H9 (cell line): ENCODE measurements at regions not wholly inside any gene's neighbourhood (a gene's known extent, or its start where the extent isn't known, plus 50 kb on each side); places are given as distances from the start of the nearest gene placed in this dataset.

Experiments used
- DNase-seq: peaks from one replicate; pipeline ENCODE4 v3.0.0-alpha.2; 2017
- H2AFZ ChIP-seq: one replicate; pipeline ENCODE4 v1.6.1; 2013; ENCODE audit warnings: mild to moderate bottlenecking, low read length, control low read depth, moderate library complexity
- H2AK5ac ChIP-seq: 2 replicates; pipeline ENCODE4 v1.6.1; 2013; ENCODE audit warnings: low read length, control low read depth, mixed read lengths; ENCODE audit not compliant: insufficient read length
- H2BK120ac ChIP-seq: one replicate; pipeline ENCODE4 v1.6.1; 2013; ENCODE audit warnings: low read depth, mild to moderate bottlenecking, low read length, control low read depth, inconsistent platforms; ENCODE audit not compliant: poor library complexity, severe bottlenecking
- H2BK12ac ChIP-seq: 2 replicates; pipeline ENCODE4 v1.6.1; 2013; ENCODE audit warnings: low read length, control low read depth, mixed read lengths, low read depth; ENCODE audit not compliant: insufficient read length
- H2BK15ac ChIP-seq: 2 replicates; pipeline ENCODE4 v1.6.1; 2013; ENCODE audit warnings: low read depth, low read length, control low read depth
- H2BK20ac ChIP-seq: one replicate; pipeline ENCODE4 v1.6.1; 2013; ENCODE audit warnings: low read depth, mild to moderate bottlenecking, low read length, control low read depth, inconsistent platforms; ENCODE audit not compliant: poor library complexity, severe bottlenecking
- H2BK5ac ChIP-seq: 2 replicates; pipeline ENCODE4 v1.6.1; 2013; ENCODE audit warnings: low read length, control low read depth, mixed read lengths; ENCODE audit not compliant: insufficient read length
- H3K14ac ChIP-seq: 2 replicates; pipeline ENCODE4 v1.6.1; 2013; ENCODE audit warnings: low read length, control low read depth; ENCODE audit not compliant: insufficient read depth
- H3K18ac ChIP-seq: 2 replicates; pipeline ENCODE4 v1.6.1; 2013; ENCODE audit warnings: low read depth, mild to moderate bottlenecking, mixed read lengths, low read length, control low read depth; ENCODE audit not compliant: insufficient read length
- H3K23ac ChIP-seq: 2 replicates; pipeline ENCODE4 v1.6.1; 2013; ENCODE audit warnings: low read length, control low read depth, mixed read lengths, low read depth; ENCODE audit not compliant: insufficient read length
- H3K23me2 ChIP-seq: 2 replicates; pipeline ENCODE4 v1.6.1; 2013; ENCODE audit warnings: low read depth, mild to moderate bottlenecking, mixed read lengths, low read length, control low read depth; ENCODE audit not compliant: insufficient read length, poor library complexity, severe bottlenecking
- H3K27ac ChIP-seq: 2 replicates; pipeline ENCODE4 v1.5.1; 2013; ENCODE audit warnings: low read length, control low read depth, mixed read lengths, low read depth; ENCODE audit not compliant: insufficient read length
- H3K27me3 ChIP-seq: 2 replicates; pipeline ENCODE4 v1.6.1; 2013; ENCODE audit warnings: low read length, control low read depth, inconsistent platforms; ENCODE audit not compliant: insufficient read depth
- H3K4ac ChIP-seq: 2 replicates; pipeline ENCODE4 v1.6.1; 2013; ENCODE audit warnings: low read depth, mild to moderate bottlenecking, control low read depth, inconsistent platforms, low read length, moderate library complexity
- H3K4me1 ChIP-seq: 2 replicates; pipeline ENCODE4 v1.6.1; 2013; ENCODE audit warnings: low read length, control low read depth, inconsistent platforms; ENCODE audit not compliant: insufficient read depth
- H3K4me2 ChIP-seq: 2 replicates; pipeline ENCODE4 v1.6.1; 2013; ENCODE audit warnings: low read length, control low read depth, mixed read lengths; ENCODE audit not compliant: insufficient read length, insufficient read depth
- H3K56ac ChIP-seq: 2 replicates; pipeline ENCODE4 v1.6.1; 2013; ENCODE audit warnings: low read depth, mild to moderate bottlenecking, mixed read lengths, low read length, control low read depth; ENCODE audit not compliant: insufficient read length
- H3K79me1 ChIP-seq: 2 replicates; pipeline ENCODE4 v1.6.1; 2013; ENCODE audit warnings: low read depth, mild to moderate bottlenecking, moderate library complexity, low read length, control low read depth, inconsistent platforms; ENCODE audit not compliant: insufficient read depth, poor library complexity, severe bottlenecking
- H3K79me2 ChIP-seq: 2 replicates; pipeline ENCODE4 v1.6.1; 2013; ENCODE audit warnings: low read length, control low read depth, inconsistent platforms; ENCODE audit not compliant: insufficient read depth
- H3K9ac ChIP-seq: 2 replicates; pipeline ENCODE4 v1.6.1; 2013; ENCODE audit warnings: low read length, control low read depth, mixed read lengths; ENCODE audit not compliant: insufficient read length; ENCODE audit errors: extremely low read depth
- H3K9me3 ChIP-seq: one replicate; pipeline ENCODE4 v1.6.1; 2013; ENCODE audit warnings: low read depth, low read length, inconsistent platforms; ENCODE audit not compliant: control insufficient read depth
- H3T11ph ChIP-seq: one replicate; pipeline ENCODE4 v1.6.1; 2013; ENCODE audit warnings: mild to moderate bottlenecking, low read length, control low read depth, inconsistent platforms
- H4K20me1 ChIP-seq: one replicate; pipeline ENCODE4 v1.6.1; 2013; ENCODE audit not compliant: control insufficient read depth, insufficient read length, insufficient read depth
- H4K5ac ChIP-seq: 2 replicates; pipeline ENCODE4 v1.6.1; 2013; ENCODE audit warnings: low read depth, mild to moderate bottlenecking, mixed read lengths, low read length, control low read depth; ENCODE audit not compliant: insufficient read length
- H4K8ac ChIP-seq: replicated peaks from 2 replicates; pipeline ENCODE4 v1.6.1; 2013; ENCODE audit warnings: low read length, control low read depth, mixed read lengths, low read depth; ENCODE audit not compliant: insufficient read length
- H4K91ac ChIP-seq: 2 replicates; pipeline ENCODE4 v1.6.1; 2013; ENCODE audit warnings: low read depth, mild to moderate bottlenecking, moderate library complexity, mixed read lengths, low read length, control low read depth; ENCODE audit not compliant: insufficient read length
- H3K27ac Mint-ChIP-seq, 3 experiments: 2 replicates in 2 of 3; 3 replicates in 1 of 3; pipeline ENCODE4 v1.8.0; 2020 to 2021; ENCODE audit warnings: mixed read lengths in 3 of 3, mild to moderate bottlenecking in 1 of 3, moderate library complexity in 1 of 3
- H3K27me3 Mint-ChIP-seq: 2 replicates; pipeline ENCODE4 v1.8.0; 2021; ENCODE audit warnings: low read depth, mild to moderate bottlenecking, moderate library complexity, mixed read lengths
- H3K36me3 Mint-ChIP-seq, 3 experiments: 2 replicates in 2 of 3; 3 replicates in 1 of 3; pipeline ENCODE4 v1.8.0; 2020 to 2021; ENCODE audit warnings: low read depth in 3 of 3, mixed read lengths in 3 of 3; ENCODE audit not compliant: insufficient read depth in 1 of 3
- H3K4me1 Mint-ChIP-seq, 2 experiments: 2 replicates each; pipeline ENCODE4 v1.8.0; 2020; ENCODE audit warnings: mixed read lengths in 2 of 2
- H3K4me3 Mint-ChIP-seq, 2 experiments: 2 replicates in 1 of 2; 3 replicates in 1 of 2; pipeline ENCODE4 v1.8.0; 2020 to 2021; ENCODE audit warnings: mild to moderate bottlenecking in 2 of 2, mixed read lengths in 2 of 2, moderate library complexity in 1 of 2
- H3K9me3 Mint-ChIP-seq, 2 experiments: 2 replicates in 1 of 2; 3 replicates in 1 of 2; pipeline ENCODE4 v1.8.0; 2020; ENCODE audit warnings: mild to moderate bottlenecking in 2 of 2, mixed read lengths in 2 of 2, moderate library complexity in 1 of 2
- CTCF ChIP-seq: fragments of 200-600 bp; sonication (generic); conservative IDR thresholded peaks from 3 replicates; pipeline ENCODE4 v1.8.0; 2021; ENCODE audit warnings: antibody characterized with exemption, mild to moderate bottlenecking
- WGBS: extraction: QIAGEN DNeasy Blood & Tissue Kit; methylation state at CpG from one replicate; pipeline ENCODE4 v1.1.7; 2013; ENCODE audit warnings: missing lambda C conversion rate, low lambda C conversion rate, mixed read lengths; ENCODE audit not compliant: insufficient read length; ENCODE audit errors: extremely low coverage; 5-methylcytosine and 5-hydroxymethylcytosine counted together

DNA sequence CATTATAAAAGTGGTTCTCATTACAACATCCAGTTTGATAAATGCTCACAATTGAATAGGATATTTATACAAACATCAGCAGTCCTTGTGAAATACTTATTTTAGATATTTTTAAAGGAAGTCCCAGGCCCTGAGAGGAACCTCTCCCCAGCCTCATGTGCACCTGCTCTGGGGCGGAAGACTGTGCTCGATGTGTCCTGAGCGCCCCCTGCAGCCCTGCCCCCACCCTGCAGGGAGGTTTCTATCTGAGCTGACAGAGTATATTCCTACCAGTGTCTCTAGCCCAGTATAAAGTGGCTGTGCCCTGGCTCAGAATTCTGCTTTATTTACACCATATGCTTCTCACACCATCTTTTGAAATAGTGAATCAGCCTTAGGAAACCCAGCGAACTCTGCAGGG lies 1349.1 kb downstream of the TMEM121 start:
- no peak overlapping the region for H2BK15ac ChIP-seq
- H3K79me1 ChIP-seq, result no peaks in the 10 kb centered on the region
- H3K4me1 Mint-ChIP-seq, result no peaks in the 10 kb centered on the region
- H3K23me2 ChIP-seq, result no peaks in the 10 kb centered on the region
- no peak overlapping the region for H3K9ac ChIP-seq
- no peak overlapping the region for H3K4me3 Mint-ChIP-seq
- no peak overlapping the region for H3K4ac ChIP-seq
- H3T11ph ChIP-seq, result no peak overlapping the region
- no peak overlapping the region for H3K18ac ChIP-seq
- H2AFZ ChIP-seq, result no peak overlapping the region
- peaks cover 15 to 34% (median 26%) of the 10 kb centered on the region in 3 experiments; a peak in 6 of 7 replicates for H3K36me3 Mint-ChIP-seq
- H3K79me2 ChIP-seq, result no peaks in the 10 kb centered on the region
- no peaks in the 10 kb centered on the region for H4K20me1 ChIP-seq
- no peak overlapping the region for H3K23ac ChIP-seq
- H3K27ac ChIP-seq, result no peak overlapping the region
- H3K27ac Mint-ChIP-seq, result no peak overlapping the region
- no peak for DNase-seq
- peaks cover 98% of the 10 kb centered on the region for H3K9me3 ChIP-seq
- no peaks in the 10 kb centered on the region for H3K27me3 ChIP-seq
- TF ChIP-seq CTCF, result no peak
- no peak overlapping the region for H2BK12ac ChIP-seq
- no peak overlapping the region for H4K8ac ChIP-seq
- H3K56ac ChIP-seq, result no peak overlapping the region
- no peaks in the 10 kb centered on the region for H3K4me1 ChIP-seq
- H2BK5ac ChIP-seq, result no peak overlapping the region
- no peak overlapping the region for H3K14ac ChIP-seq
- H4K91ac ChIP-seq, result no peak overlapping the region
- H3K4me2 ChIP-seq, result no peak overlapping the region
- H4K5ac ChIP-seq, result no peak overlapping the region
- no peak overlapping the region for H2BK20ac ChIP-seq
- H3K9me3 Mint-ChIP-seq, result peaks cover 97 to 100% of the 10 kb centered on the region in 2 experiments
- no peak overlapping the region for H2AK5ac ChIP-seq
- H2BK120ac ChIP-seq, result no peak overlapping the region
- no CpG with 5 or more reads among the region's 4 CpGs for WGBS
- peaks cover 5% of the 10 kb centered on the region for H3K27me3 Mint-ChIP-seq
